Right lobe of liver (tissue), 6 donors: ENCODE measurements at regions not wholly inside any gene's neighbourhood (a gene's known extent, or its start where the extent isn't known, plus 50 kb on each side); places are given as distances from the start of the nearest gene placed in this dataset.

Experiments used
- ATAC-seq, 4 donors: fragments of 200-7000 bp; cut with Tn5 transposase; one replicate each; pipeline ENCODE4 v1.9.1; 2020; ENCODE audit warnings: mild to moderate bottlenecking in 4 of 4, moderate library complexity in 4 of 4
- DNase-seq, 3 donors: peaks; one replicate each; pipeline ENCODE4 v3.0.0-alpha.2; 2020
- H3K27ac ChIP-seq, 3 donors: fragments of 200-600 bp; one replicate each; pipeline ENCODE4 v1.8.0; 2022
- H3K27me3 ChIP-seq, 2 donors: fragments of 200-600 bp; one replicate each; pipeline ENCODE4 v1.8.0; 2022
- H3K36me3 ChIP-seq, 4 donors: fragments of 200-600 bp; sonication (generic) in 1 of 4; one replicate each; pipeline versions ENCODE4 v1.5.1 to v1.8.0; 2017 to 2022; ENCODE audit warnings: control low read depth in 1 of 4
- H3K4me1 ChIP-seq, 4 donors: fragments of 200-600 bp; sonication (generic) in 1 of 4; one replicate each; pipeline versions ENCODE4 v1.5.1 to v1.8.0; 2017 to 2022; ENCODE audit warnings: control low read depth in 1 of 4
- H3K4me3 ChIP-seq, 3 donors: fragments of 200-600 bp; one replicate each; pipeline ENCODE4 v1.8.0; 2022
- H3K9me3 ChIP-seq, 4 donors: fragments of 200-600 bp; sonication (generic) in 1 of 4; one replicate each; pipeline versions ENCODE4 v1.5.1 to v1.8.0; 2017 to 2022; ENCODE audit warnings: control low read depth in 1 of 4
- POLR2A ChIP-seq: fragments of 450-650 bp; IDR thresholded peaks from one replicate; pipeline ENCODE4 v1.6.1; 2017; ENCODE audit warnings: antibody characterized with exemption, mild to moderate bottlenecking
- whole genome bisulfite sequencing: methylation state at CpG from one replicate; pipeline ENCODE4 v1.1.6; 2018; ENCODE audit warnings: low coverage, low lambda C conversion rate; ENCODE audit not compliant: insufficient coverage; ENCODE audit errors: missing lambda C conversion rate; 5-methylcytosine and 5-hydroxymethylcytosine counted together
- intact Hi-C, 2 donors: fragments of 100-400 bp; cut with DNase I; formaldehyde crosslinking; loops; one replicate each; pipeline versions ENCODE4 v1.11.2 to v1.14.1; 2022
- TF ChIP-seq, protein P1 (sequence below), 4 donors: fragments of 200-600 bp in 3 of 4; fragments of 450-650 bp in 1 of 4; IDR thresholded peaks; one replicate each; pipeline versions ENCODE4 v1.5.1 to v1.8.0; 2016 to 2022; ENCODE audit warnings: antibody characterized with exemption in 4 of 4, mild to moderate bottlenecking in 2 of 4
- donor health status: DM: no; HTN: yes; CAD: no.
- donor health status: DM: no; HTN: no; CAD: no.
- donor health status: DM: no; HTN: no; CAD: no.
- donor health status: DM: no; HTN: yes; CAD: no.
- donor health status: DM: no; HTN: yes; CAD: no.

GRCh38 chr2:220220009-220220408 is 592.6 kb downstream of the SLC4A3 start:
- Histone ChIP-seq H3K4me3 (no peak overlapping the region), H3K27ac (no peak overlapping the region), H3K4me1 (no peaks in the 10 kb centered on the region), H3K36me3 (no peaks in the 10 kb centered on the region), H3K27me3 (no peaks in the 10 kb centered on the region), H3K9me3 (no peaks in the 10 kb centered on the region)
- no peak for TF ChIP-seq POLR2A
- TF ChIP-seq, protein P1, sequence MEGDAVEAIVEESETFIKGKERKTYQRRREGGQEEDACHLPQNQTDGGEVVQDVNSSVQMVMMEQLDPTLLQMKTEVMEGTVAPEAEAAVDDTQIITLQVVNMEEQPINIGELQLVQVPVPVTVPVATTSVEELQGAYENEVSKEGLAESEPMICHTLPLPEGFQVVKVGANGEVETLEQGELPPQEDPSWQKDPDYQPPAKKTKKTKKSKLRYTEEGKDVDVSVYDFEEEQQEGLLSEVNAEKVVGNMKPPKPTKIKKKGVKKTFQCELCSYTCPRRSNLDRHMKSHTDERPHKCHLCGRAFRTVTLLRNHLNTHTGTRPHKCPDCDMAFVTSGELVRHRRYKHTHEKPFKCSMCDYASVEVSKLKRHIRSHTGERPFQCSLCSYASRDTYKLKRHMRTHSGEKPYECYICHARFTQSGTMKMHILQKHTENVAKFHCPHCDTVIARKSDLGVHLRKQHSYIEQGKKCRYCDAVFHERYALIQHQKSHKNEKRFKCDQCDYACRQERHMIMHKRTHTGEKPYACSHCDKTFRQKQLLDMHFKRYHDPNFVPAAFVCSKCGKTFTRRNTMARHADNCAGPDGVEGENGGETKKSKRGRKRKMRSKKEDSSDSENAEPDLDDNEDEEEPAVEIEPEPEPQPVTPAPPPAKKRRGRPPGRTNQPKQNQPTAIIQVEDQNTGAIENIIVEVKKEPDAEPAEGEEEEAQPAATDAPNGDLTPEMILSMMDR (IDR thresholded peaks at IDR 0.05): no peak
- intact Hi-C loops: no loop called here
- DNase-seq (no peak), ATAC-seq (no peak)
- whole genome bisulfite sequencing: 52% methylated on average over 2 of the region's 2 CpGs

GRCh38 chr2:220221992-220222391 is 594.6 kb downstream of the SLC4A3 start:
- Histone ChIP-seq H3K4me3 (no peak overlapping the region), H3K4me1 (no peaks in the 10 kb centered on the region), H3K27ac (no peak overlapping the region), H3K36me3 (no peaks in the 10 kb centered on the region), H3K27me3 (no peaks in the 10 kb centered on the region), H3K9me3 (no peaks in the 10 kb centered on the region)
- DNase-seq (no peak), ATAC-seq (no peak)
- intact Hi-C loops: no loop called here
- TF ChIP-seq POLR2A: no peak
- TF ChIP-seq, protein P1 (IDR thresholded peaks at IDR 0.05): no peak
- 58% methylated on average over 5 of the region's 5 CpGs for WGBS

DNA sequence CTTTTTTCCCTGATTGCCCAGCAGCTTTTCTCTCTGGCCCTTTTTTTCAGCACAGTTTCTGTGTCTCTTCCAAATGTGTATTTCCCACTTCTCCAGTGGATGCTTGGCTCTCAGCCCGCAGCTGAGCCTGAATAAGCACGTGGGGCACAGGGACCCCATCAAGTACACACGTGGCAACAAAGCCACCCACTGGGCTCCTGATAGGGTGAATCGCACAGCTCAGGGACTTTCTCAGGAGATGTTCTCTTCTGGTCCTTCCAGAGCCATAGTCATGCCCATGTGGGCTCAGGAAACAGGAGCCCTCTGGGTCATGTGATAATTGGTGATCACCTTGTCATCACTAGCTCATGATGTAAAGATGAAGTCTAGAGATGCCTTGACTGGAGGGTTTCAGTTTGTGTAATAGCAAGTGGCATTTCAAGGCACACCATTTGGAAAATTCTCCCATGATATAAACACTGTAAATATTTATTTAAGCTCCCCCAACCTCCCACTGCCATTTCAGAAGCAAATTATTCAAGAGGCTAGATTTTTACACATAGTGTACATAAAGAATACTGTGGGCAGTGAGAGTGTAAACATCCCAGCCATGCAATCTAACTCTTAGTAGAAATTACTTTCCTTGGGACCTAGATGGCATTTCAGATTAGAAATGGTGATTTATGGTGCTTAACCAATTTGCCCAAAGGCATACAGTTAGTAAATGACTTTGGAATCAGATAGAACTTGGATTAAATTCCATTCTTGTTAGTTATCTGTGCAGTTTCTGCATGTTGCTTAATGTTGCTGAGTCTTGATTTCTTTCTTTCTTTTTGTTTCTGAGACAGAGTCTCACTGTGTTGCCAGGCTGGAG is 597.5 kb downstream of the SLC4A3 start:
- Histone ChIP-seq H3K4me3 (no peak overlapping the region), H3K27me3 (no peaks in the 10 kb centered on the region), H3K27ac (no peak overlapping the region), H3K9me3 (no peaks in the 10 kb centered on the region), H3K36me3 (no peaks in the 10 kb centered on the region), H3K4me1 (no peaks in the 10 kb centered on the region)
- ATAC-seq (no peak), DNase-seq (no peak)
- intact Hi-C loops: no loop called here
- 50% methylated on average over 1 of the region's 4 CpGs for WGBS
- TF ChIP-seq POLR2A: no peak
- TF ChIP-seq, protein P1 (IDR thresholded peaks at IDR 0.05): no peak

- intact Hi-C loops: no loop called here
- Histone ChIP-seq H3K4me1 (no peaks in the 10 kb centered on the region), H3K27ac (no peak overlapping the region), H3K9me3 (no peaks in the 10 kb centered on the region), H3K4me3 (no peak overlapping the region), H3K27me3 (no peaks in the 10 kb centered on the region), H3K36me3 (no peaks in the 10 kb centered on the region)
- no peak for TF ChIP-seq POLR2A
- TF ChIP-seq, protein P1 (IDR thresholded peaks at IDR 0.05): no peak
- no peak for DNase-seq
- WGBS: 58% methylated on average over 2 of the region's 2 CpGs
- ATAC-seq: no peak
Measured at GRCh38 chr2:220226076-220226475, 598.6 kb downstream of the SLC4A3 start.
